ENCODE measurements at regions not wholly inside any gene's neighbourhood (a gene's known extent, or its start where the extent isn't known, plus 50 kb on each side); places are given as distances from the start of the nearest gene placed in this dataset.

DNA sequence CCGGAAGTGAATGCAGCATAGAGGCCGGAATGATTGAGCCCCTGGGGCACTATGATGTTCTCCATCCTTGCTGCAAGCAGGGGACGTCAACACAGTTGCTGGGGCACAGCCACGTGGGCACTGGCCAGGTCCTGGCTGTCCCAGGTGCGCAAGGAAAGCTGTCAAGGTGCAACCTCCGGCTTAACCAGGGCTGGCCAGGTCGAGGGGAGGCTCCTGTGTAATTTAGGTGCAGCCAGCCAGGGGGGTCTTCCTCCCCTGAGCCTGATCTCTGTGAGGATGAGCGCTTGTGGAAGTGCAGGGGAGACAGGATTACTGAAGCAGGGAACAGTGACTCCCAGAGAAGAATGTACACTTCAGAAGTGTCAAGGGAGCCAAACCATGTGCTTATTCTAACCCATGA is 852.8 kb upstream of the TMEM132C start:
- TF ChIP-seq, protein P1, sequence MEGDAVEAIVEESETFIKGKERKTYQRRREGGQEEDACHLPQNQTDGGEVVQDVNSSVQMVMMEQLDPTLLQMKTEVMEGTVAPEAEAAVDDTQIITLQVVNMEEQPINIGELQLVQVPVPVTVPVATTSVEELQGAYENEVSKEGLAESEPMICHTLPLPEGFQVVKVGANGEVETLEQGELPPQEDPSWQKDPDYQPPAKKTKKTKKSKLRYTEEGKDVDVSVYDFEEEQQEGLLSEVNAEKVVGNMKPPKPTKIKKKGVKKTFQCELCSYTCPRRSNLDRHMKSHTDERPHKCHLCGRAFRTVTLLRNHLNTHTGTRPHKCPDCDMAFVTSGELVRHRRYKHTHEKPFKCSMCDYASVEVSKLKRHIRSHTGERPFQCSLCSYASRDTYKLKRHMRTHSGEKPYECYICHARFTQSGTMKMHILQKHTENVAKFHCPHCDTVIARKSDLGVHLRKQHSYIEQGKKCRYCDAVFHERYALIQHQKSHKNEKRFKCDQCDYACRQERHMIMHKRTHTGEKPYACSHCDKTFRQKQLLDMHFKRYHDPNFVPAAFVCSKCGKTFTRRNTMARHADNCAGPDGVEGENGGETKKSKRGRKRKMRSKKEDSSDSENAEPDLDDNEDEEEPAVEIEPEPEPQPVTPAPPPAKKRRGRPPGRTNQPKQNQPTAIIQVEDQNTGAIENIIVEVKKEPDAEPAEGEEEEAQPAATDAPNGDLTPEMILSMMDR (IDR thresholded peaks at IDR 0.05; ENCODE audit: poor library complexity, severe bottlenecking) = no peak
- TF ChIP-seq TAF1 (IDR thresholded peaks at IDR 0.05; ENCODE audit: low read depth) = no peak
- TF ChIP-seq REST (IDR thresholded peaks at IDR 0.05; ENCODE audit: borderline replicate concordance) = no peak
- TF ChIP-seq SMC3 (conservative IDR thresholded peaks at IDR 0.05; ENCODE audit: poor library complexity) = no peak
- TF ChIP-seq EZH2 (IDR thresholded peaks at IDR 0.05; ENCODE audit: borderline replicate concordance, insufficient read depth, low read length, poor library complexity, severe bottlenecking) = no peak
- no peak for TF ChIP-seq EP300 (conservative IDR thresholded peaks at IDR 0.05; ENCODE audit: poor library complexity, severe bottlenecking)
